Central memory CD8-positive, alpha-beta T cell (primary cell): ENCODE measurements at regions not wholly inside any gene's neighbourhood (a gene's known extent, or its start where the extent isn't known, plus 50 kb on each side); places are given as distances from the start of the nearest gene placed in this dataset.
"Not testable (repeated sequence)": the region's sequence is repeated elsewhere in the genome, so short reads cannot be mapped to it uniquely, and the experiment has no call there.

Experiments used
- ATAC-seq: fragments of 150-1000 bp; cut with Tn5 transposase; replicated peaks from 2 replicates; pipeline ENCODE4 v1.10.0; 2022; ENCODE audit warnings: mild to moderate bottlenecking, moderate FRiP score, moderate number of reproducible peaks; ENCODE audit not compliant: poor library complexity, severe bottlenecking; ENCODE audit errors: extremely low read depth
- DNase-seq, 2 donors: peaks; one replicate each; pipeline ENCODE4 v3.0.0; 2021; ENCODE audit warnings: low spot score in 2 of 2
- H3K27ac Mint-ChIP-seq: one replicate; pipeline ENCODE4 v1.8.0; 2022; ENCODE audit warnings: low read depth, mild to moderate bottlenecking, moderate library complexity, mixed read lengths
- H3K27me3 Mint-ChIP-seq: one replicate; pipeline ENCODE4 v1.8.0; 2022; ENCODE audit warnings: mixed read lengths
- H3K36me3 Mint-ChIP-seq: one replicate; pipeline ENCODE4 v1.8.0; 2022; ENCODE audit warnings: mild to moderate bottlenecking, moderate library complexity, mixed read lengths; ENCODE audit not compliant: insufficient read depth
- H3K4me1 Mint-ChIP-seq: one replicate; pipeline ENCODE4 v1.8.0; 2022; ENCODE audit warnings: mixed read lengths
- H3K4me3 Mint-ChIP-seq: one replicate; pipeline ENCODE4 v1.8.0; 2022; ENCODE audit warnings: mild to moderate bottlenecking, moderate library complexity, mixed read lengths
- H3K9me3 Mint-ChIP-seq: one replicate; pipeline ENCODE4 v1.8.0; 2022; ENCODE audit warnings: mixed read lengths

GRCh38 chr6:167219079-167219478, 61.3 kb upstream of the GPR31 start:
- H3K27me3 Mint-ChIP-seq, H3K4me1 Mint-ChIP-seq, H3K27ac Mint-ChIP-seq, DNase-seq, H3K4me3 Mint-ChIP-seq, ATAC-seq, H3K36me3 Mint-ChIP-seq, H3K9me3 Mint-ChIP-seq: not testable (repeated sequence)

DNA sequence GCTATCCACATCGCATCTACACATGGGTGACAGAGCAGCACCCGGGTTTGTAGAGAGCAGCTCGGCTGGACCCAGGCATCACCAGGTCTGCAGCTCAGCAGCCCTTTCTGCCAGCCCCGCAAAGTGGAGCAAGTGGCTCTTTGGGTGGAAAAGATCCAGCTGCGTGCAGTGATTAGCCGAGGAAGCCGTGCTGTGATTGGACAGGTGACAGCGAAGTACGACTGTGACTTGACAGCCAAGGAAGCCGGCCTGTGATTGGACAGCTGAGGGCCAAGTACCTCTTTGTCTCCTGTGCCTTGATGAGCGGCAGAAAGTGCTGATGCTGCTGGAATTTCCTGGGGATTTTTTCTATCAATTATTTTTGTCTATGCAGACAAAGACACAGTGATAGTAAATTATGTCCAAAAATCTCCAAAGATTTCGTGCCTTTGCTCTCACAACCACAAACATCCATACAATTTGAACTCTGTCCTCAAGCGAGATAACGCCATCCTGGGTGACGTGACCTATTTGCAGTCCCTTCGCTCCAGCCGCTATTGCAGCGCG, 62.3 kb upstream of the GPR31 start:
- H3K36me3 Mint-ChIP-seq, result no peaks in the 10 kb centered on the region
- no peak for ATAC-seq
- no peak overlapping the region for H3K4me3 Mint-ChIP-seq
- H3K27me3 Mint-ChIP-seq, result peaks cover 9% of the 10 kb centered on the region
- no peaks in the 10 kb centered on the region for H3K9me3 Mint-ChIP-seq
- no peaks in the 10 kb centered on the region for H3K4me1 Mint-ChIP-seq
- no peak overlapping the region for H3K27ac Mint-ChIP-seq
- no peak for DNase-seq

- peaks cover 17% of the 10 kb centered on the region for H3K27me3 Mint-ChIP-seq
- no peak overlapping the region for H3K4me3 Mint-ChIP-seq
- no peaks in the 10 kb centered on the region for H3K9me3 Mint-ChIP-seq
- no peaks in the 10 kb centered on the region for H3K4me1 Mint-ChIP-seq
- no peaks in the 10 kb centered on the region for H3K36me3 Mint-ChIP-seq
- DNase-seq (no peak), ATAC-seq (no peak)
- no peak overlapping the region for H3K27ac Mint-ChIP-seq
These were observed 63.8 kb upstream of the GPR31 start for GRCh38 chr6:167221400-167222201.

DNA sequence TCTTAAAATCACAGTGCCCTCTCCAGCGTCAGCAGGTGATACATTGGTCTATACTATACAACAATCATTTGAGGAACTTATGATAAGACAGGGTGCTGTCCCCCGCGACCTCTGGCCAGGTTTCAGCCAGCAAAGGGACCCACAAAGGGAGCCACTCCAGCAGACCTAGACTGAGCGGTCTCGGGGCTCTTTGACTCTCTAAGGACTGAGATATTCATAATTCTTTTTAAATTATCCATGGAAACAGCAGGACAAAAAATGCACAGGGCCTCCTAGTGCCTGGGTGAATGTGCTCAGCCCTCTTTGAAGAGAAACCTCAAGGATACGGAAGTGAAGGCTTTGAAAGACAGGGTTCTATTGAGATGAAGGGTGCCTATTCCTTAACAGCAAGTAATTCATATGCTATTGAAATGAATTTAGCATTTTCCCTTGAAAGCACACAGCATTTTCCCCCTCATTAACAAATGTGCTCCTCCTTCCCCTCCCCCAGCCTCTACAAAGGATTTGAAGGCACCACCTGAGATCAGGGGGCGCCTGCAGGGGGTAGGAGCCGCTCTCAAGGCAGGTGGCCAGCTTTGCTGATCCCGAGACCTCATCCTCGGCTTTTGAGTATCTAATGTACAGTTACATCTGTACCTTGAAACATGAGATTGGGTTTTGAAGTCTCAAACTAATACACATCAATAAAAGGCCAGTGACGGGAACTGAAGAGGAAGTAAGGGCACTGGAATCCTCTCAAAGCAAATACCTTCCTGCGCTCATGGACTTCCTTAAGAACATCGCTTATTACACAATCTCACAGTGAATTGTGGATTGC, 65.3 kb upstream of the UNC93A start:
- not testable (repeated sequence) for H3K9me3 Mint-ChIP-seq, ATAC-seq, H3K4me1 Mint-ChIP-seq, H3K36me3 Mint-ChIP-seq, H3K4me3 Mint-ChIP-seq, DNase-seq, H3K27ac Mint-ChIP-seq
- peaks cover 50% of the 10 kb centered on the region for H3K27me3 Mint-ChIP-seq

DNA sequence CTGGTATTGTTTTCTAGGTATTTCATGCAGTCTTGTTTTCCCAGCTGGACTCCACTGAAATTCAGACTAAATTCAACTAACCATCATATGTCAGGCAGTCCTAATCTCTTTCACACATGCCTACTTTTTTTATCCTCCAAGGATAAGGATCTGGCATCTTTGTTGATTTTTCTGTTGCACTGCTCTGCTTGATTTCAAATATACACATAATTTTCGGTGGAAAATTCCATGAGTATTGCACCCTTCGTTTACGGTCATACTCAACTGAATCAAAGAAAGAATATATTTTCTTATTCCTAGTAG, 64.8 kb upstream of the UNC93A start:
- H3K36me3 Mint-ChIP-seq, result no peaks in the 10 kb centered on the region

DNA sequence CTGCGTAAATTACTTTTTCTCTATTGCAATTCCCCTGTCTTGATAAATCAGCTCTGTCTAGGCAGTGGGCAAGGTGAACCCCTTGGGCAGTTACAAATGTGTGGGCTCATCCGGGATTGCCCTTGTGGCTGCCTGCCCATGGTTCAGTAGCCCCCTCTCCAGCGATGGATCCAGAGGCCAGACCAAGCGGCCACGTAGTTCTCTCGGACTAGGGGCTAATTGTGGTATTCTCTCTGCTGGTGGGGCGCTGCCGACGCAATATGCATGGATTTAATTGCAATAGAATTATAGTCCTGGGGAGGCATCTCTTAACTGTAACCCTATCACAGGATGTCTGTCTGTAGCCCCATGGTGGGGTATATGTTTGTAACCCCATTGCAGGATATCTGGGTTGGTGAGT, 64.3 kb upstream of the UNC93A start:
- no peak overlapping the region for H3K27ac Mint-ChIP-seq
- peaks cover 52% of the 10 kb centered on the region for H3K27me3 Mint-ChIP-seq
- no peak for ATAC-seq
- H3K36me3 Mint-ChIP-seq, result no peaks in the 10 kb centered on the region
- DNase-seq, result no peak
- H3K4me3 Mint-ChIP-seq, result no peak overlapping the region
- no peaks in the 10 kb centered on the region for H3K9me3 Mint-ChIP-seq
- no peaks in the 10 kb centered on the region for H3K4me1 Mint-ChIP-seq

More for the DNA sequence above, 64.8 kb upstream of the UNC93A start:
- H3K4me3 Mint-ChIP-seq, result no peak overlapping the region
- no peak for ATAC-seq
- H3K27me3 Mint-ChIP-seq, result peaks cover 52% of the 10 kb centered on the region
- no peaks in the 10 kb centered on the region for H3K9me3 Mint-ChIP-seq
- no peak for DNase-seq
- H3K27ac Mint-ChIP-seq, result no peak overlapping the region
- H3K4me1 Mint-ChIP-seq, result no peaks in the 10 kb centered on the region

DNA sequence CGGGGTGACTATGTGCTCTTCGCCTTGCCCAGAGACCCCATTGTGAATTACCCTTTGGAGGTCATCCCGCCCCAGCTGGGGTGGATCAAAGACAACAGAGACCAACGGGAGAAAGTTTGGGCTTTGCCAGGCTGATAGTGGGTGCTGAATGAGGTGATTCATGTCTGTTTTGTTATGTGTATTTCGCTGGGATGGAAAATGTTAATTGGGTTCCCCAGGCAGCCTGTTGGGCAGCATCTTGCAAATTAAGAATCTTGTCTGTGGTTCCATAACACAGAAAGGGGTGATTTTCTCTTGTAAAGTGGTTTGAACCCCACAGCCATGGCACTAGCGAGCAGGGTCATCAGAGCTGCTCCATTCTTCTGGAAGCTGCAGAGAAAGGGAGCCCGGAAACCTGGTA, 63.1 kb upstream of the UNC93A start:
- H3K27me3 Mint-ChIP-seq, result peaks cover 63% of the 10 kb centered on the region
- no peaks in the 10 kb centered on the region for H3K36me3 Mint-ChIP-seq
- ATAC-seq (no peak), DNase-seq (no peak)
- H3K27ac Mint-ChIP-seq, result no peak overlapping the region
- no peaks in the 10 kb centered on the region for H3K4me1 Mint-ChIP-seq
- H3K4me3 Mint-ChIP-seq, result no peak overlapping the region
- H3K9me3 Mint-ChIP-seq, result no peaks in the 10 kb centered on the region

DNA sequence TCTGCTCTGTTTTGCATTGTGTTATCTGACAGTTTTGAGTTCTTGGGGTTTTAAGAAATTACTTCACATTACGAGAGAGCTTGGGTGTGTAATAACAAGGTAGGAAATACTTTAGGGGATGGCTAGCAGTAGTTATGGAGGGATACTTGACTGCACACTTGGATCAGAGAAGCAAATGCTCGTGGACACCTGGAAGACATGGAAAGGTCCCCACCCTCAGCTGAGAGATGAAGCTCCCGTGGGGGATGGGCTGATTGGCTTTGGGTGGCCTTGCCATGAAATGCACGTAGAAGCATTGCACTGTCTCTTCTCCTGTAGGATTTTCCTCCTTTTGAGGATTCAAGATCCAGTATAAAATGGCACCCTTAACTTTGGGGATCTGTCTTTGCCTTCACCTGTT, 61.5 kb upstream of the UNC93A start:
- DNase-seq (no peak), ATAC-seq (no peak)
- no peak overlapping the region for H3K4me3 Mint-ChIP-seq
- peaks cover 80% of the 10 kb centered on the region for H3K27me3 Mint-ChIP-seq
- H3K9me3 Mint-ChIP-seq, result no peaks in the 10 kb centered on the region
- H3K27ac Mint-ChIP-seq, result no peak overlapping the region
- H3K4me1 Mint-ChIP-seq, result no peaks in the 10 kb centered on the region
- no peaks in the 10 kb centered on the region for H3K36me3 Mint-ChIP-seq

GRCh38 chr6:167230288-167230687, 60.8 kb upstream of the UNC93A start:
- H3K27ac Mint-ChIP-seq, result no peak overlapping the region
- no peak overlapping the region for H3K4me3 Mint-ChIP-seq
- H3K36me3 Mint-ChIP-seq, result no peaks in the 10 kb centered on the region
- no peaks in the 10 kb centered on the region for H3K9me3 Mint-ChIP-seq
- DNase-seq (no peak), ATAC-seq (no peak)
- peaks cover 86% of the 10 kb centered on the region for H3K27me3 Mint-ChIP-seq
- H3K4me1 Mint-ChIP-seq, result no peaks in the 10 kb centered on the region

- H3K27ac Mint-ChIP-seq, result no peak overlapping the region
- DNase-seq (no peak), ATAC-seq (no peak)
- no peaks in the 10 kb centered on the region for H3K36me3 Mint-ChIP-seq
- H3K27me3 Mint-ChIP-seq, result peaks cover 74% of the 10 kb centered on the region
- H3K4me1 Mint-ChIP-seq, result no peaks in the 10 kb centered on the region
- H3K4me3 Mint-ChIP-seq, result no peak overlapping the region
- no peaks in the 10 kb centered on the region for H3K9me3 Mint-ChIP-seq
These were observed 58.8 kb upstream of the UNC93A start for GRCh38 chr6:167232356-167232755.

DNA sequence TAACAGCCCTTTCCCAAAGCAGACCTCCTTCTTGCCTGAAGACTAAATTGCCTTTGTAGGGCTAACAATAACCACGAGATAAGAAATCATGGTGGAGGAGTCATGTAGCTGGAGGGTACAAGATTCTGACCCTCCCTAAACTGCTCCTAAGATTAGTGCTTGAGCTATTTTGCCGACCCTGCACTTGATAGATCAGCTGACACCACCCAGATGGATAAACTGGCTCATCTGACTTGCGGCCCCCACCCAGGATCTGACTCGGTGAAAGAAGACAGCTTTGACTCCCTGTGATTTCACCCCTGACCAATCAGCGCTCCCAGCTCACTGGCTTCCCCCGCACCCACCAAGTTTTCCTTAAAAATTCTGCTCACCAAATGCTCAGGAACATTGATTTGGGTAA, 57.6 kb upstream of the UNC93A start:
- Mint-ChIP-seq H3K27me3 (peaks cover 72% of the 10 kb centered on the region), H3K36me3 (no peaks in the 10 kb centered on the region), H3K4me1 (no peaks in the 10 kb centered on the region), H3K4me3 (no peak overlapping the region), H3K9me3 (no peaks in the 10 kb centered on the region), H3K27ac (no peak overlapping the region)
- DNase-seq, result no peak
- no peak for ATAC-seq

- not testable (repeated sequence) for H3K4me1 Mint-ChIP-seq, H3K4me3 Mint-ChIP-seq, H3K27ac Mint-ChIP-seq, H3K36me3 Mint-ChIP-seq, ATAC-seq, DNase-seq, H3K9me3 Mint-ChIP-seq
- H3K27me3 Mint-ChIP-seq, result peaks cover 61% of the 10 kb centered on the region
These were observed 56.5 kb upstream of the UNC93A start for GRCh38 chr6:167234576-167234975.

DNA sequence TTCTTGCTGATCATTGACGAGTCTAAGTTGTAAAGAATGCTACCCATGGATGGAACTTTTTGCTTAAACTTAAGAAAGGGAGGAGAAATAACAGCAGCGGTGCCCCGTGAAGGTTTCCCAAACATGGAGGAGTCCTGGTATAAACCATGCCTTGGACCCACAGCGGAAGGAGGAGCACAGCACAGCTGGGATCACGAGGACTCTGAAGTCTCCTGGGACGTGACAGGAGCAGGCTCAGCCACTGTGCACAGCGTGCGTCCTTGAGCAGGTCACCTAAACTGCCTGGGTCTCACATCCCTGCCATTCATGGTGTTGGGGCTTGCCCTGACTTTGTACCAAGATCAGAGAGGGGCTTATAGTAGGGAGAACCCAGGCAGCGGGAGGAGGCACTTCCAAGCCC, 56.1 kb upstream of the UNC93A start:
- Mint-ChIP-seq H3K4me1 (no peaks in the 10 kb centered on the region), H3K27me3 (peaks cover 60% of the 10 kb centered on the region), H3K4me3 (no peak overlapping the region), H3K9me3 (no peaks in the 10 kb centered on the region), H3K27ac (no peak overlapping the region), H3K36me3 (peaks cover 1% of the 10 kb centered on the region)
- ATAC-seq, result no peak
- DNase-seq, result no peak
